Parathyroid adenoma (tissue), 2 donors: ENCODE measurements at regions not wholly inside any gene's neighbourhood (a gene's known extent, or its start where the extent isn't known, plus 50 kb on each side); places are given as distances from the start of the nearest gene placed in this dataset.

Source experiments
- H2AFZ ChIP-seq: fragments of 300-600 bp; sonication (generic); one replicate; pipeline ENCODE4 v1.7.0; 2017; ENCODE audit warnings: antibody characterized with exemption, mild to moderate bottlenecking
- H3K27ac ChIP-seq: fragments of 300-600 bp; sonication (generic); one replicate; pipeline ENCODE4 v1.7.0; 2017
- H3K27me3 ChIP-seq: fragments of 300-600 bp; sonication (generic); one replicate; pipeline ENCODE4 v1.7.0; 2017; ENCODE audit warnings: low read length; ENCODE audit not compliant: control insufficient read depth, insufficient read depth
- H3K36me3 ChIP-seq: fragments of 300-600 bp; sonication (generic); one replicate; pipeline ENCODE4 v1.7.0; 2017; ENCODE audit warnings: low read length; ENCODE audit not compliant: control insufficient read depth, insufficient read depth
- H3K4me1 ChIP-seq: fragments of 300-600 bp; sonication (generic); one replicate; pipeline ENCODE4 v1.7.0; 2017; ENCODE audit warnings: control low read depth
- H3K4me2 ChIP-seq: fragments of 300-600 bp; sonication (generic); one replicate; pipeline ENCODE4 v1.7.0; 2017; ENCODE audit warnings: low read length
- H3K4me3 ChIP-seq: fragments of 300-600 bp; sonication (generic); one replicate; pipeline ENCODE4 v1.7.0; 2017; ENCODE audit warnings: low read depth, low read length
- H3K79me2 ChIP-seq: fragments of 300-600 bp; sonication (generic); one replicate; pipeline ENCODE4 v1.7.0; 2017; ENCODE audit warnings: control low read depth
- H3K9ac ChIP-seq: fragments of 300-600 bp; sonication (generic); one replicate; pipeline ENCODE4 v1.7.0; 2017; ENCODE audit warnings: mild to moderate bottlenecking
- H3K9me3 ChIP-seq: fragments of 300-600 bp; sonication (generic); one replicate; pipeline ENCODE4 v1.7.0; 2017; ENCODE audit warnings: low read length; ENCODE audit not compliant: control insufficient read depth
- CTCF ChIP-seq: fragments of 300-600 bp; sonication (generic); IDR thresholded peaks from one replicate; pipeline ENCODE4 v1.7.0; 2017; ENCODE audit warnings: antibody characterized with exemption, mild to moderate bottlenecking
- donor health status: primary hyperparathyroidism.

- H3K9ac ChIP-seq = no peak overlapping the region
- no peaks in the 10 kb centered on the region for H3K4me1 ChIP-seq
- H3K4me3 ChIP-seq = no peak overlapping the region
- no peak for TF ChIP-seq CTCF
- no peak overlapping the region for H3K27ac ChIP-seq
- no peak overlapping the region for H3K4me2 ChIP-seq
- H2AFZ ChIP-seq = no peak overlapping the region
- H3K9me3 ChIP-seq = no peaks in the 10 kb centered on the region
- H3K36me3 ChIP-seq = no peaks in the 10 kb centered on the region
- H3K79me2 ChIP-seq = no peaks in the 10 kb centered on the region
- H3K27me3 ChIP-seq = no peaks in the 10 kb centered on the region
Measured at GRCh38 chr7:21172800-21173199, 255.1 kb upstream of the SP4 start.

- H3K4me2 ChIP-seq = no peak overlapping the region
- no peaks in the 10 kb centered on the region for H3K79me2 ChIP-seq
- no peak overlapping the region for H3K4me3 ChIP-seq
- TF ChIP-seq CTCF = no peak
- no peak overlapping the region for H3K27ac ChIP-seq
- no peak overlapping the region for H2AFZ ChIP-seq
- no peaks in the 10 kb centered on the region for H3K9me3 ChIP-seq
- H3K36me3 ChIP-seq = no peaks in the 10 kb centered on the region
- no peaks in the 10 kb centered on the region for H3K27me3 ChIP-seq
- H3K9ac ChIP-seq = no peak overlapping the region
- no peaks in the 10 kb centered on the region for H3K4me1 ChIP-seq
Measured at GRCh38 chr7:21173436-21173835, 254.4 kb upstream of the SP4 start.

GRCh38 chr7:21175714-21176113, 252.2 kb upstream of the SP4 start:
- Histone ChIP-seq H3K27ac (no peak overlapping the region), H3K27me3 (no peaks in the 10 kb centered on the region), H3K36me3 (no peaks in the 10 kb centered on the region), H3K9me3 (no peaks in the 10 kb centered on the region), H3K9ac (no peak overlapping the region), H3K79me2 (no peaks in the 10 kb centered on the region), H3K4me3 (no peak overlapping the region), H3K4me1 (no peaks in the 10 kb centered on the region), H3K4me2 (no peak overlapping the region), H2AFZ (no peak overlapping the region)
- TF ChIP-seq CTCF = no peak

GRCh38 chr7:21184942-21185652, 242.8 kb upstream of the SP4 start:
- H3K4me2 ChIP-seq = no peak overlapping the region
- no peak overlapping the region for H3K9ac ChIP-seq
- no peak overlapping the region for H3K4me3 ChIP-seq
- H3K9me3 ChIP-seq = no peaks in the 10 kb centered on the region
- H3K79me2 ChIP-seq = no peaks in the 10 kb centered on the region
- no peaks in the 10 kb centered on the region for H3K36me3 ChIP-seq
- no peak overlapping the region for H2AFZ ChIP-seq
- no peak overlapping the region for H3K27ac ChIP-seq
- H3K4me1 ChIP-seq = no peaks in the 10 kb centered on the region
- no peak for TF ChIP-seq CTCF
- H3K27me3 ChIP-seq = no peaks in the 10 kb centered on the region

GRCh38 chr7:21185653-21186265, 242.1 kb upstream of the SP4 start:
- Histone ChIP-seq H3K27me3 (no peaks in the 10 kb centered on the region), H2AFZ (no peak overlapping the region), H3K4me3 (no peak overlapping the region), H3K9ac (no peak overlapping the region), H3K27ac (no peak overlapping the region), H3K79me2 (no peaks in the 10 kb centered on the region), H3K9me3 (no peaks in the 10 kb centered on the region), H3K4me2 (no peak overlapping the region), H3K4me1 (no peaks in the 10 kb centered on the region), H3K36me3 (no peaks in the 10 kb centered on the region)
- no peak for TF ChIP-seq CTCF
